WI38 (cell line): ENCODE measurements at regions not wholly inside any gene's neighbourhood (a gene's known extent, or its start where the extent isn't known, plus 50 kb on each side); places are given as distances from the start of the nearest gene placed in this dataset.
"Not testable (repeated sequence)": the region's sequence is repeated elsewhere in the genome, so short reads cannot be mapped to it uniquely, and the experiment has no call there.

Experiments used
- H3K4me3 ChIP-seq: 2 replicates; pipeline ENCODE4 v1.5.1; 2011; ENCODE audit warnings: low read depth, mild to moderate bottlenecking, control low read depth, low read length
- CTCF ChIP-seq: IDR thresholded peaks from 2 replicates; pipeline ENCODE4 v1.5.1; 2012; ENCODE audit warnings: low read depth, mild to moderate bottlenecking, control low read depth, low read length

GRCh38 chr11:93065074-93065674 lies 95.7 kb downstream of the MTNR1B start:
- TF ChIP-seq CTCF, result 0 out of 2 replicates have a peak, but pooled peaks have one; percentile 16
- H3K4me3 ChIP-seq, result not testable (repeated sequence)

- H3K4me3 ChIP-seq, result no peak overlapping the region
- no peak for TF ChIP-seq CTCF
Observed at GRCh38 chr11:93067881-93068390, 98.5 kb downstream of the MTNR1B start.

GRCh38 chr11:93072229-93072914 lies 102.9 kb downstream of the MTNR1B start:
- TF ChIP-seq CTCF, result no peak
- no peak overlapping the region for H3K4me3 ChIP-seq

GRCh38 chr11:93073026-93073425 lies 103.6 kb downstream of the MTNR1B start:
- no peak for TF ChIP-seq CTCF
- no peak overlapping the region for H3K4me3 ChIP-seq

GRCh38 chr11:93073508-93074280 lies 104.2 kb downstream of the MTNR1B start:
- TF ChIP-seq CTCF, result no peak
- H3K4me3 ChIP-seq, result no peak overlapping the region

- TF ChIP-seq CTCF, result no peak
- no peak overlapping the region for H3K4me3 ChIP-seq
Observed at GRCh38 chr11:93074352-93074751, 104.9 kb downstream of the MTNR1B start.

DNA sequence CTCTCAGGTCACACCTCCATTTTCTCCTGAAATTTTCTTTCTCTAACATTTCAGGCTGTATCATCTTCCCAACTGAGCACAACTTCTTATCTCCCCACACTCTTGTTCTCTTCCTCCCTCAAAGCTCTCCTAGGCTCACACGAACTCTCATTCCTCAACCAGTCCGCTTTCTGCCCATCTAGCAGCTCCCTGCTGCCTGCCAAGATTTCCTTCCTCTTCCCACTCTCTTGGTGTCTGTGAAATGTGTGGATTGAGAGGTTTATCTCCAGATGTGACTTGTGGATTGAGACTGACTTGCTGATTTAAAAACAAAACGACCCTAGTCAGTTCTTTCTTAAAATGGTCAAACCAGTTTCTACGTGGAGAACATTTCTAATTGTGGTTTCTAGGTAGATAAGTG lies 106.3 kb downstream of the MTNR1B start:
- no peak for TF ChIP-seq CTCF

More for the DNA sequence above, 106.3 kb downstream of the MTNR1B start:
- H3K4me3 ChIP-seq, result no peak overlapping the region
